Fibroblast of peridontal ligament (primary cell): ENCODE measurements at regions not wholly inside any gene's neighbourhood (a gene's known extent, or its start where the extent isn't known, plus 50 kb on each side); places are given as distances from the start of the nearest gene placed in this dataset.

Experiments
- DNase-seq: peaks from one replicate; pipeline ENCODE4 v3.0.0-alpha.2; 2010; ENCODE audit errors: extremely low read depth

- peak; percentile 96 for DNase-seq
Measured at GRCh38 chr4:156496797-156497196, 474.8 kb downstream of the PDGFC start.

GRCh38 chr4:156495836-156496235 lies 475.8 kb downstream of the PDGFC start:
- DNase-seq, result no peak

- DNase-seq, result no peak
Measured at GRCh38 chr4:156495091-156495490, 476.5 kb downstream of the PDGFC start.

GRCh38 chr4:156493858-156494257 lies 477.7 kb downstream of the PDGFC start:
- DNase-seq, result no peak

GRCh38 chr4:156487107-156487506 lies 484.5 kb downstream of the PDGFC start:
- no peak for DNase-seq

- no peak for DNase-seq
Measured at GRCh38 chr4:156481845-156482244, 489.8 kb downstream of the PDGFC start.

GRCh38 chr4:156477636-156478035 lies 494.0 kb downstream of the PDGFC start:
- DNase-seq, result no peak

GRCh38 chr4:156476359-156476758 lies 495.2 kb downstream of the PDGFC start:
- peak; percentile 98 for DNase-seq

- DNase-seq, result peak; percentile 88
Measured at GRCh38 chr4:156475322-156475721, 496.3 kb downstream of the PDGFC start.

- DNase-seq, result no peak
Measured at GRCh38 chr4:156473151-156473550, 498.4 kb downstream of the PDGFC start.

GRCh38 chr4:156472624-156473023 lies 499.0 kb downstream of the PDGFC start:
- no peak for DNase-seq

GRCh38 chr4:156459584-156459983 lies 505.9 kb upstream of the CTSO start:
- DNase-seq, result no peak

- no peak for DNase-seq
Measured at GRCh38 chr4:156456830-156457229, 503.2 kb upstream of the CTSO start.

GRCh38 chr4:156443488-156443887 lies 489.8 kb upstream of the CTSO start:
- no peak for DNase-seq

- DNase-seq, result no peak
Measured at GRCh38 chr4:156442912-156443311, 489.2 kb upstream of the CTSO start.

GRCh38 chr4:156439576-156440200 lies 486.0 kb upstream of the CTSO start:
- DNase-seq, result no peak

- no peak for DNase-seq
Measured at GRCh38 chr4:156437666-156438065, 484.0 kb upstream of the CTSO start.

- DNase-seq, result peak; percentile 11
Measured at GRCh38 chr4:156422576-156422975, 468.9 kb upstream of the CTSO start.

GRCh38 chr4:156420623-156421022 lies 467.0 kb upstream of the CTSO start:
- no peak for DNase-seq

GRCh38 chr4:156419080-156419685 lies 465.5 kb upstream of the CTSO start:
- DNase-seq, result peak; percentile 40

- no peak for DNase-seq
Measured at GRCh38 chr4:156414406-156414805, 460.7 kb upstream of the CTSO start.

GRCh38 chr4:156413239-156414135 lies 459.8 kb upstream of the CTSO start:
- DNase-seq, result no peak

GRCh38 chr4:156411531-156411930 lies 457.9 kb upstream of the CTSO start:
- no peak for DNase-seq
